ENCODE measurements at regions not wholly inside any gene's neighbourhood (a gene's known extent, or its start where the extent isn't known, plus 50 kb on each side); places are given as distances from the start of the nearest gene placed in this dataset.

DNA sequence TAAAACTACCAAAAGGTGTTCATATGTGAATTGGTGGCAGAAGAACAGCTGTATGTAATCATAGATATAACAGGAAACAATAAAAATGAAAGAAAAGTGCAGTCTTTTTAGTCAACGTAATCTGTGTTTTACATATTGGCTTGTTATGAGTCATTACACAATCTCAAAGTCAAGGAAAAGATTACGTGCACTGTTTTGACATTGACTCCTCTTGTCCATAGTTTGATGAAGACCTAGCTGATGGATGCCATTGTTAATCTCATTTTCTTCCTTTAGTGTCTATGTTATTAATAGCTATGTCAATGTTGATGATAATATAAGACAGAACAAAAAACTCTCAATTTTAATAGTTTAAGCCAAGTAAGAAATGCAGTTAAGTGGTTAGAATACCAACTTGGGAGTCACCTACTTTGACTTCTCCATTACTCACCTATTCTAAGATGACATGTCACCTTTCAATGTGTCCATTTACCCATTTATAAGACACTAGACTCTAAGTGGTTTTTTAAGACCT, 84.5 kb upstream of the SAMSN1 start:
- Histone ChIP-seq H3K79me2 (ENCODE audit: insufficient read depth, low read length) (no peaks in the 10 kb centered on the region), H3K4me2 (ENCODE audit: insufficient read depth, insufficient read length, low read length) (no peak overlapping the region), H2BK120ac (ENCODE audit: low read depth, low read length, poor library complexity, severe bottlenecking) (no peak overlapping the region), H4K8ac (replicated peaks; ENCODE audit: insufficient read length, low read depth, low read length) (no peak overlapping the region), H2BK12ac (ENCODE audit: insufficient read length, low read depth, low read length) (no peak overlapping the region), H2BK5ac (ENCODE audit: insufficient read length, low read length) (no peak overlapping the region), H4K91ac (ENCODE audit: insufficient read length, low read depth, low read length) (no peak overlapping the region), H3K23ac (ENCODE audit: insufficient read length, low read depth, low read length) (no peak overlapping the region), H3K79me1 (ENCODE audit: insufficient read depth, low read depth, low read length, poor library complexity, severe bottlenecking) (no peaks in the 10 kb centered on the region), H2BK20ac (ENCODE audit: low read depth, low read length, poor library complexity, severe bottlenecking) (no peak overlapping the region), H2AFZ (ENCODE audit: low read length) (no peak overlapping the region), H3K4ac (ENCODE audit: low read depth, low read length) (no peak overlapping the region), H3K18ac (ENCODE audit: insufficient read length, low read depth, low read length) (no peak overlapping the region), H3K9me3 (ENCODE audit: control insufficient read depth, low read depth, low read length) (no peaks in the 10 kb centered on the region), H4K20me1 (ENCODE audit: control insufficient read depth, insufficient read depth, insufficient read length) (no peaks in the 10 kb centered on the region), H3T11ph (ENCODE audit: low read length) (no peak overlapping the region), H3K27ac (ENCODE audit: insufficient read length, low read depth, low read length) (no peak overlapping the region), H3K4me1 (ENCODE audit: insufficient read depth, low read length) (peaks cover 7% of the 10 kb centered on the region; the same call in 1 of the 2 replicates), H3K27me3 (ENCODE audit: insufficient read depth, low read length) (no peaks in the 10 kb centered on the region), H2BK15ac (ENCODE audit: low read depth, low read length) (no peak overlapping the region), H3K14ac (ENCODE audit: insufficient read depth, low read length) (no peak overlapping the region), H4K5ac (ENCODE audit: insufficient read length, low read depth, low read length) (no peak overlapping the region), H3K56ac (ENCODE audit: insufficient read length, low read depth, low read length) (no peak overlapping the region), H3K9ac (ENCODE audit: extremely low read depth, insufficient read length, low read length) (no peak overlapping the region), H2AK5ac (ENCODE audit: insufficient read length, low read length) (no peak overlapping the region), H3K23me2 (ENCODE audit: insufficient read length, low read depth, low read length, poor library complexity, severe bottlenecking) (no peaks in the 10 kb centered on the region)
- DNase-seq = no peak
- Mint-ChIP-seq H3K4me3 (no peak overlapping the region), H3K36me3 (ENCODE audit: insufficient read depth in 1 of 3, low read depth in 3 of 3) (peaks cover 1 to 5% (median 2%) of the 10 kb centered on the region in 3 experiments; a peak in 4 of 7 replicates), H3K4me1 (peaks cover 18 to 19% of the 10 kb centered on the region in 2 experiments), H3K9me3 (peaks cover 2 to 3% of the 10 kb centered on the region in 2 experiments; a peak in 2 of 5 replicates), H3K27ac (no peak overlapping the region), H3K27me3 (ENCODE audit: low read depth) (no peaks in the 10 kb centered on the region; the same call in 1 of the 2 replicates)
- TF ChIP-seq CTCF (conservative IDR thresholded peaks at IDR 0.05) = no peak
- WGBS (ENCODE audit: extremely low coverage, insufficient read length, low lambda C conversion rate) = no CpG with 5 or more reads among the region's 2 CpGs

Measured in H9 (cell line).